ENCODE measurements at regions not wholly inside any gene's neighbourhood (a gene's known extent, or its start where the extent isn't known, plus 50 kb on each side); places are given as distances from the start of the nearest gene placed in this dataset.

- TF ChIP-seq CTCF (conservative IDR thresholded peaks at IDR 0.05; ENCODE audit: low read depth, low read length) (no peak), EZH2 (IDR thresholded peaks at IDR 0.05; ENCODE audit: low read length, unreplicated experiment) (no peak), EZH2phosphoT487 (IDR thresholded peaks at IDR 0.05; ENCODE audit: borderline replicate concordance, low read length) (no peak)
Observed at GRCh38 chr6:145247692-145248419, 487.5 kb downstream of the EPM2A start.

Measured in PC-3 (cell line).